ENCODE measurements at regions not wholly inside any gene's neighbourhood (a gene's known extent, or its start where the extent isn't known, plus 50 kb on each side); places are given as distances from the start of the nearest gene placed in this dataset.

DNA sequence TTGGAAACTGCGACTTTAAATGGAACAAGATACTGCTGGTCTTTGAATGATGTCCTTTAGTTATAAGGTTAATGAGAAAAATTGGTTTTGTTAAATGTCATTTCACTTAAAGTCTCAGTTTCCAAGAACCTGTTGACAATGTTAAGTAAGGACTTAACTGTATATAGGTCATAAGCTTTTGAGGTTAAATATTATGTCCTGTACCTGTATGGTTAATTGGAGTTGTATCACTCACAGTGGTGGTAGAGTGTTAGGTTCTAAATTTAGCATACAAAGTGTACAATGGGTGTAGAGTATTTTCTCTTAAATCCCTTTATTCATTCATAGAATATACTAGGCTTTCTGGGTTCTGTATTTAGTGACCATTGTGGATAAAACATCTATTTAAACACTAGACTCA, 110.2 kb downstream of the HAUS1 start:
- Histone ChIP-seq H3K27ac (ENCODE audit: extremely low read depth, low read depth, low read length) (no peak overlapping the region), H3K4me3 (ENCODE audit: low read depth, low read length) (no peak overlapping the region), H3K9me3 (ENCODE audit: control insufficient read depth, insufficient read depth, low read depth, low read length) (no peaks in the 10 kb centered on the region), H3K4me1 (ENCODE audit: control insufficient read depth, insufficient read depth, low read length) (peaks cover 14% of the 10 kb centered on the region), H3K36me3 (ENCODE audit: control insufficient read depth in 2 of 2, insufficient read depth in 1 of 2, low read length in 2 of 2) (peaks cover 4 to 19% of the 10 kb centered on the region in 2 experiments)
- TF ChIP-seq ZNF624 (tag by site-specific recombination; IDR thresholded peaks at IDR 0.05) (no peak), ZNF138 (tag by site-specific recombination; IDR thresholded peaks at IDR 0.05; ENCODE audit: borderline replicate concordance) (no peak), ZSCAN16 (tag by site-specific recombination; IDR thresholded peaks at IDR 0.05) (no peak), ZNF585B (tag by site-specific recombination; IDR thresholded peaks at IDR 0.05) (no peak), ZNF266 (tag by site-specific recombination; IDR thresholded peaks at IDR 0.05; ENCODE audit: low read depth) (no peak), ZEB2 (tag by site-specific recombination; IDR thresholded peaks at IDR 0.05) (no peak)
- TF ChIP-seq, protein P1, sequence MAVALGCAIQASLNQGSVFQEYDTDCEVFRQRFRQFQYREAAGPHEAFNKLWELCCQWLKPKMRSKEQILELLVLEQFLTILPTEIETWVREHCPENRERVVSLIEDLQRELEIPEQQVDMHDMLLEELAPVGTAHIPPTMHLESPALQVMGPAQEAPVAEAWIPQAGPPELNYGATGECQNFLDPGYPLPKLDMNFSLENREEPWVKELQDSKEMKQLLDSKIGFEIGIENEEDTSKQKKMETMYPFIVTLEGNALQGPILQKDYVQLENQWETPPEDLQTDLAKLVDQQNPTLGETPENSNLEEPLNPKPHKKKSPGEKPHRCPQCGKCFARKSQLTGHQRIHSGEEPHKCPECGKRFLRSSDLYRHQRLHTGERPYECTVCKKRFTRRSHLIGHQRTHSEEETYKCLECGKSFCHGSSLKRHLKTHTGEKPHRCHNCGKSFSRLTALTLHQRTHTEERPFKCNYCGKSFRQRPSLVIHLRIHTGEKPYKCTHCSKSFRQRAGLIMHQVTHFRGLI (tag by site-specific recombination; IDR thresholded peaks at IDR 0.05): no peak
- TF ChIP-seq, protein P2, sequence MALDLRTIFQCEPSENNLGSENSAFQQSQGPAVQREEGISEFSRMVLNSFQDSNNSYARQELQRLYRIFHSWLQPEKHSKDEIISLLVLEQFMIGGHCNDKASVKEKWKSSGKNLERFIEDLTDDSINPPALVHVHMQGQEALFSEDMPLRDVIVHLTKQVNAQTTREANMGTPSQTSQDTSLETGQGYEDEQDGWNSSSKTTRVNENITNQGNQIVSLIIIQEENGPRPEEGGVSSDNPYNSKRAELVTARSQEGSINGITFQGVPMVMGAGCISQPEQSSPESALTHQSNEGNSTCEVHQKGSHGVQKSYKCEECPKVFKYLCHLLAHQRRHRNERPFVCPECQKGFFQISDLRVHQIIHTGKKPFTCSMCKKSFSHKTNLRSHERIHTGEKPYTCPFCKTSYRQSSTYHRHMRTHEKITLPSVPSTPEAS (tag by site-specific recombination; IDR thresholded peaks at IDR 0.05): no peak
- ChIA-PET CTCF (interaction anchor here (4.4 kb wide), 1 partner anchor 42 kb away, joined by 24 read pairs; a partner anchor contains a TSS), POLR2A (interaction anchor here (0.5 kb wide), 1 partner anchor 27 kb away, joined by 3 read pairs; no protein-coding TSS in a partner anchor)

DNA sequence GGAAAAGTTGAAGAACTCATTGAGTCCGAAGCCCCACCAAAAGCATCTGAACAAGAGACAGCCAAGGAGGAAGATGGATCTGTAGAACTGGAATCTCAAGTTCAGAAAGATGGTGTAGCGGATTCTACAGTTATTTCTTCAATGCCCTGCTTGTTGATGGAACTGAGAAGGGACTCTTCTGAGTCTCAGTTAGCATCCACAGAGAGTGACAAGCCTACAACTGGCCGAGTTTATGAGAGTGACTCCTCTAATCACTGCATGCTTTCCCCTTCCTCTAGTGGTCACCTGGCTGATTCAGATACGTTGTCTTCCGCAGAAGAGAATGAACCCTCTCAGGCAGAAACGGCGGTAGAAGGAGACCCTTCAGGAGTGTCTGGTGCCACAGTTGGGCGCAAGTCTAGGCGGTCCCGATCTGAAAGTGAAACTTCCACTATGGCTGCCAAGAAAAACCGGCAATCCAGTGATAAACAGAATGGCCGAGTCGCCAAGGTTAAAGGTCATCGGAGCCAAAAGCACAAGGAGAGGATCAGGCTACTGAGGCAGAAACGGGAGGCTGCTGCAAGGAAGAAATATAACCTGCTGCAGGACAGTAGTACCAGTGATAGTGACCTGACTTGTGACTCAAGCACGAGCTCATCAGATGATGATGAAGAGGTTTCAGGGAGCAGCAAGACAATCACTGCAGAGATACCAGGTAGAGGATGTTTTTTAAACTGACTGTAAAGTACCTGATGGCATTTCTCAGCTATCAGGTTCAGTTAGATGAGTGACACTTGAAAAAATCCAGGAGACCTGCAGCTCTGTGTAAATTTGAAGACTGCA, 111.9 kb downstream of the HAUS1 start:
- peaks cover 17% of the 10 kb centered on the region for H3K4me1 ChIP-seq (ENCODE audit: control insufficient read depth, insufficient read depth, low read length)
- no peak overlapping the region for H3K4me3 ChIP-seq (ENCODE audit: low read depth, low read length)
- ChIA-PET CTCF (interaction anchor here (0.9 to 4.4 kb wide), 4 partner anchors 24 to 67 kb away, joined by 3 to 24 read pairs (median 4); a partner anchor contains a TSS), POLR2A (interaction anchor here (1.6 kb wide), 1 partner anchor 17 kb away, joined by 7 read pairs; no protein-coding TSS in a partner anchor)
- no peak overlapping the region for H3K27ac ChIP-seq (ENCODE audit: extremely low read depth, low read depth, low read length)
- no peaks in the 10 kb centered on the region for H3K9me3 ChIP-seq (ENCODE audit: control insufficient read depth, insufficient read depth, low read depth, low read length)
- H3K36me3 ChIP-seq (ENCODE audit: control insufficient read depth in 2 of 2, insufficient read depth in 1 of 2, low read length in 2 of 2): peaks cover 9 to 19% of the 10 kb centered on the region in 2 experiments
- TF ChIP-seq, protein P3, sequence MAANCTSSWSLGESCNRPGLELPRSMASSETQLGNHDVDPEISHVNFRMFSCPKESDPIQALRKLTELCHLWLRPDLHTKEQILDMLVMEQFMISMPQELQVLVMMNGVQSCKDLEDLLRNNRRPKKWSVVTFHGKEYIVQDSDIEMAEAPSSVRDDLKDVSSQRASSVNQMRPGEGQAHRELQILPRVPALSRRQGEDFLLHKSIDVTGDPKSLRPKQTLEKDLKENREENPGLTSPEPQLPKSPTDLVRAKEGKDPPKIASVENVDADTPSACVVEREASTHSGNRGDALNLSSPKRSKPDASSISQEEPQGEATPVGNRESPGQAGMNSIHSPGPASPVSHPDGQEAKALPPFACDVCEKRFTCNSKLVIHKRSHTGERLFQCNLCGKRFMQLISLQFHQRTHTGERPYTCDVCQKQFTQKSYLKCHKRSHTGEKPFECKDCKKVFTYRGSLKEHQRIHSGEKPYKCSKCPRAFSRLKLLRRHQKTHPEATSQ (tag by site-specific recombination; IDR thresholded peaks at IDR 0.05): no peak
- TF ChIP-seq, protein P4, sequence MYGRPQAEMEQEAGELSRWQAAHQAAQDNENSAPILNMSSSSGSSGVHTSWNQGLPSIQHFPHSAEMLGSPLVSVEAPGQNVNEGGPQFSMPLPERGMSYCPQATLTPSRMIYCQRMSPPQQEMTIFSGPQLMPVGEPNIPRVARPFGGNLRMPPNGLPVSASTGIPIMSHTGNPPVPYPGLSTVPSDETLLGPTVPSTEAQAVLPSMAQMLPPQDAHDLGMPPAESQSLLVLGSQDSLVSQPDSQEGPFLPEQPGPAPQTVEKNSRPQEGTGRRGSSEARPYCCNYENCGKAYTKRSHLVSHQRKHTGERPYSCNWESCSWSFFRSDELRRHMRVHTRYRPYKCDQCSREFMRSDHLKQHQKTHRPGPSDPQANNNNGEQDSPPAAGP (tag by site-specific recombination; IDR thresholded peaks at IDR 0.05): no peak
- TF ChIP-seq, protein P5, sequence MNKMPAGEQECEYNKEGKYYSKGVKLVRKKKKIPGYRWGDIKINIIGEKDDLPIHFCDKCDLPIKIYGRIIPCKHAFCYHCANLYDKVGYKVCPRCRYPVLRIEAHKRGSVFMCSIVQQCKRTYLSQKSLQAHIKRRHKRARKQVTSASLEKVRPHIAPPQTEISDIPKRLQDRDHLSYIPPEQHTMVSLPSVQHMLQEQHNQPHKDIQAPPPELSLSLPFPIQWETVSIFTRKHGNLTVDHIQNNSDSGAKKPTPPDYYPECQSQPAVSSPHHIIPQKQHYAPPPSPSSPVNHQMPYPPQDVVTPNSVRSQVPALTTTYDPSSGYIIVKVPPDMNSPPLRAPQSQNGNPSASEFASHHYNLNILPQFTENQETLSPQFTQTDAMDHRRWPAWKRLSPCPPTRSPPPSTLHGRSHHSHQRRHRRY (tag by site-specific recombination; IDR thresholded peaks at IDR 0.05): no peak
- TF ChIP-seq ZNF423 (tag by site-specific recombination; IDR thresholded peaks at IDR 0.05) (no peak), ZNF624 (tag by site-specific recombination; IDR thresholded peaks at IDR 0.05) (no peak), ZFP41 (tag by site-specific recombination; IDR thresholded peaks at IDR 0.05; ENCODE audit: borderline replicate concordance) (no peak), ZNF596 (tag by site-specific recombination; IDR thresholded peaks at IDR 0.05) (no peak), ZNF747 (tag by site-specific recombination; IDR thresholded peaks at IDR 0.05) (no peak), ZNF433 (tag by site-specific recombination; IDR thresholded peaks at IDR 0.05; ENCODE audit: low read depth) (no peak)
- TF ChIP-seq, protein P6, sequence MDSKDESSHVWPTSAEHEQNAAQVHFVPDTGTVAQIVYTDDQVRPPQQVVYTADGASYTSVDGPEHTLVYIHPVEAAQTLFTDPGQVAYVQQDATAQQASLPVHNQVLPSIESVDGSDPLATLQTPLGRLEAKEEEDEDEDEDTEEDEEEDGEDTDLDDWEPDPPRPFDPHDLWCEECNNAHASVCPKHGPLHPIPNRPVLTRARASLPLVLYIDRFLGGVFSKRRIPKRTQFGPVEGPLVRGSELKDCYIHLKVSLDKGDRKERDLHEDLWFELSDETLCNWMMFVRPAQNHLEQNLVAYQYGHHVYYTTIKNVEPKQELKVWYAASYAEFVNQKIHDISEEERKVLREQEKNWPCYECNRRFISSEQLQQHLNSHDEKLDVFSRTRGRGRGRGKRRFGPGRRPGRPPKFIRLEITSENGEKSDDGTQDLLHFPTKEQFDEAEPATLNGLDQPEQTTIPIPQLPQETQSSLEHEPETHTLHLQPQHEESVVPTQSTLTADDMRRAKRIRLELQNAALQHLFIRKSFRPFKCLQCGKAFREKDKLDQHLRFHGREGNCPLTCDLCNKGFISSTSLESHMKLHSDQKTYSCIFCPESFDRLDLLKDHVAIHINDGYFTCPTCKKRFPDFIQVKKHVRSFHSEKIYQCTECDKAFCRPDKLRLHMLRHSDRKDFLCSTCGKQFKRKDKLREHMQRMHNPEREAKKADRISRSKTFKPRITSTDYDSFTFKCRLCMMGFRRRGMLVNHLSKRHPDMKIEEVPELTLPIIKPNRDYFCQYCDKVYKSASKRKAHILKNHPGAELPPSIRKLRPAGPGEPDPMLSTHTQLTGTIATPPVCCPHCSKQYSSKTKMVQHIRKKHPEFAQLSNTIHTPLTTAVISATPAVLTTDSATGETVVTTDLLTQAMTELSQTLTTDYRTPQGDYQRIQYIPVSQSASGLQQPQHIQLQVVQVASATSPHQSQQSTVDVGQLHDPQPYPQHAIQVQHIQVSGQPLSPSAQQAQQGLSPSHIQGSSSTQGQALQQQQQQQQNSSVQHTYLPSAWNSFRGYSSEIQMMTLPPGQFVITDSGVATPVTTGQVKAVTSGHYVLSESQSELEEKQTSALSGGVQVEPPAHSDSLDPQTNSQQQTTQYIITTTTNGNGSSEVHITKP (tag by site-specific recombination; IDR thresholded peaks at IDR 0.05): no peak
- TF ChIP-seq, protein P7, sequence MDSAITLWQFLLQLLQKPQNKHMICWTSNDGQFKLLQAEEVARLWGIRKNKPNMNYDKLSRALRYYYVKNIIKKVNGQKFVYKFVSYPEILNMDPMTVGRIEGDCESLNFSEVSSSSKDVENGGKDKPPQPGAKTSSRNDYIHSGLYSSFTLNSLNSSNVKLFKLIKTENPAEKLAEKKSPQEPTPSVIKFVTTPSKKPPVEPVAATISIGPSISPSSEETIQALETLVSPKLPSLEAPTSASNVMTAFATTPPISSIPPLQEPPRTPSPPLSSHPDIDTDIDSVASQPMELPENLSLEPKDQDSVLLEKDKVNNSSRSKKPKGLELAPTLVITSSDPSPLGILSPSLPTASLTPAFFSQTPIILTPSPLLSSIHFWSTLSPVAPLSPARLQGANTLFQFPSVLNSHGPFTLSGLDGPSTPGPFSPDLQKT (IDR thresholded peaks at IDR 0.05; ENCODE audit: borderline replicate concordance, low read depth, low read length): no peak
- TF ChIP-seq, protein P8, sequence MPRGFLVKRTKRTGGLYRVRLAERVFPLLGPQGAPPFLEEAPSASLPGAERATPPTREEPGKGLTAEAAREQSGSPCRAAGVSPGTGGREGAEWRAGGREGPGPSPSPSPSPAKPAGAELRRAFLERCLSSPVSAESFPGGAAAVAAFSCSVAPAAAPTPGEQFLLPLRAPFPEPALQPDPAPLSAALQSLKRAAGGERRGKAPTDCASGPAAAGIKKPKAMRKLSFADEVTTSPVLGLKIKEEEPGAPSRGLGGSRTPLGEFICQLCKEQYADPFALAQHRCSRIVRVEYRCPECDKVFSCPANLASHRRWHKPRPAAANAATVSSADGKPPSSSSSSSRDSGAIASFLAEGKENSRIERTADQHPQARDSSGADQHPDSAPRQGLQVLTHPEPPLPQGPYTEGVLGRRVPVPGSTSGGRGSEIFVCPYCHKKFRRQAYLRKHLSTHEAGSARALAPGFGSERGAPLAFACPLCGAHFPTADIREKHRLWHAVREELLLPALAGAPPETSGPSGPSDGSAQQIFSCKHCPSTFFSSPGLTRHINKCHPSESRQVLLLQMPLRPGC (tag by site-specific recombination; IDR thresholded peaks at IDR 0.05): no peak
